HG03439 (cell line): ENCODE measurements at regions not wholly inside any gene's neighbourhood (a gene's known extent, or its start where the extent isn't known, plus 50 kb on each side); places are given as distances from the start of the nearest gene placed in this dataset.

ENCODE experiments used
- ATAC-seq: cut with Tn5 transposase; IDR thresholded peaks from one replicate; pipeline ENCODE4 v1.9.1; 2021; ENCODE audit warnings: mild to moderate bottlenecking, moderate library complexity; ENCODE audit not compliant: unreplicated experiment

GRCh38 chr10:129078346-129078745 is 388.7 kb upstream of the MGMT start:
- no peak for ATAC-seq

DNA sequence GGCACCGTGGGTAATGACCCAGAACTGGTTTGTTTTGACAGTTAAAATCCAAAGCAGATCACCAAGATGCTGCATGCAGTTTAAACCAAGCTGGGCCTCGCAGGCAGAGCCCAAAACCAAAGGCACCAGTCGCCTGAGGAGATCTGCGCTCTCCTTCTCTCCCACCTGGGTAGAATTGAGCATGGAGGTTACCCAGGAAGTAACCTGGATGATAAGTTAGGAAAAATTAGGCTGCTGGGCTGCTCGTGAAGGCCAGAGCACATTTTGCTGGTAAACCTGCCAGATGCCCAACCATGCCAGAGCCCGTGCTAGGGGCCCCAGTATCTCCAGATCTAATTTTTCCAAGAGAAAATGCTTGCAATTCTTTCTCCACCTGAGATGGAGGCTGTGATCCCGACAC is 388.3 kb upstream of the MGMT start:
- no peak for ATAC-seq

- ATAC-seq: no peak
These were observed 387.3 kb upstream of the MGMT start for GRCh38 chr10:129079705-129080104.

DNA sequence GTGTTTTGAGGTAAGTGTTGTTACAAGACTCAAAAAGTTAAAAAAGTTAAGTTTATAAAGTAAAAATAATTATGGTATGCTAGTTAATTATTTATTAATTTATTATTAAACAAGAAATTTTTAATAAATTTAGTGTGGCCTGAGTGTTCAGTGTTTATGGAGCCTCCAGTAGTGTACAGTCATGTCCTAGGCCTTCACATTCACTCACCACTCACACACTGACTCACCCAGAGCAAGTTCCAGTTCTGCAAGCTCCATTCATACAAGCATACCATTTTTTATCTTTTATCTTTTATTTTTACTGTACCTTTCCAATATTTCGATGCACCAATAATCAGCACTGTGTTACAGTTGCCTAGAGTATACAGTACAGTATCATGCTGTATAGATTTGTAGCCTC is 381.2 kb upstream of the MGMT start:
- ATAC-seq: no peak

GRCh38 chr10:129089341-129089740 is 377.7 kb upstream of the MGMT start:
- ATAC-seq: no peak

GRCh38 chr10:129090165-129090564 is 376.9 kb upstream of the MGMT start:
- ATAC-seq: no peak

- ATAC-seq: no peak
These were observed 376.2 kb upstream of the MGMT start for GRCh38 chr10:129090618-129091366.

DNA sequence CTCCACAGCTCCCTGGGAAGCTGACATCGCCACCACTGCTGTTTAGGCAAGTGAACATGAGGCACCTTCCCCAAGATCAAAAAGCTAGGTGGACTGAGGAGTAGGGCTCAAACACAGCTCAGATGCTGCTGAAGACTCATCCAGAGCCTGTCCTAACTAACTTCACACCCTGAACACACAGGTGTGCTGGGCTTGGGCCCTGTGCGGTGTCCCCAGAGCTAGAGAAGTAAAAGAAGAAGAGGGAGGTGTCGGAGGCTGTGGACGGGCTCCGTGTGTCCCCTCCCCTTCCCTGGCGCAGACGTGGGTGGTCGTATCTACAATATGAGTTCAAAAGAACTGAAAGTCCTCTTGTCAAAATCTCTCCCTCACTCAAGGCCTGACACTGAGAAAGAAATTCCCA is 373.4 kb upstream of the MGMT start:
- ATAC-seq: no peak

DNA sequence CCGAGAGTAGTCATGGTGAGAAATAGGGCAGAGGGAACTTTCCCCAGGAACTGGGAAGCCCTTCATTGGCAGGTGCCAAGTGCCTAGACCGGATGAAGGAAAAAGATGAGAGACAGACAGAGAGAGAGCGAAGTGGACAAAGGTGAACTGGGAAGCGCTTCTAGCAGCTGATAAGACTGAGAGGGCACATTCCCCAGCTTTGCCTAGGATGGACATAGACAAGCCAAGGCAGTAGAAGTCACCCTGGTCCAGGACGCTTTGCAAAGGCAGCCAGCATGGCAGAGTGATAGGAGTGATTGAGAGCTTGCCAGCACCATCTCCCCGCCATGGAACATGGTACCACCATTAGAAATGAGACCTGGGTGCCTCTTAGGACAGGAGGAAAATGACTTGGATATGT is 372.8 kb upstream of the MGMT start:
- no peak for ATAC-seq

GRCh38 chr10:129094861-129095260 is 372.2 kb upstream of the MGMT start:
- ATAC-seq: no peak

GRCh38 chr10:129095680-129096064 is 371.4 kb upstream of the MGMT start:
- ATAC-seq: no peak

- no peak for ATAC-seq
These were observed 370.7 kb upstream of the MGMT start for GRCh38 chr10:129096065-129096984.

GRCh38 chr10:129097776-129098330 is 369.2 kb upstream of the MGMT start:
- ATAC-seq: no peak

GRCh38 chr10:129098517-129098916 is 368.5 kb upstream of the MGMT start:
- no peak for ATAC-seq

GRCh38 chr10:129099486-129099885 is 367.6 kb upstream of the MGMT start:
- ATAC-seq: no peak

GRCh38 chr10:129099992-129100391 is 367.0 kb upstream of the MGMT start:
- no peak for ATAC-seq

DNA sequence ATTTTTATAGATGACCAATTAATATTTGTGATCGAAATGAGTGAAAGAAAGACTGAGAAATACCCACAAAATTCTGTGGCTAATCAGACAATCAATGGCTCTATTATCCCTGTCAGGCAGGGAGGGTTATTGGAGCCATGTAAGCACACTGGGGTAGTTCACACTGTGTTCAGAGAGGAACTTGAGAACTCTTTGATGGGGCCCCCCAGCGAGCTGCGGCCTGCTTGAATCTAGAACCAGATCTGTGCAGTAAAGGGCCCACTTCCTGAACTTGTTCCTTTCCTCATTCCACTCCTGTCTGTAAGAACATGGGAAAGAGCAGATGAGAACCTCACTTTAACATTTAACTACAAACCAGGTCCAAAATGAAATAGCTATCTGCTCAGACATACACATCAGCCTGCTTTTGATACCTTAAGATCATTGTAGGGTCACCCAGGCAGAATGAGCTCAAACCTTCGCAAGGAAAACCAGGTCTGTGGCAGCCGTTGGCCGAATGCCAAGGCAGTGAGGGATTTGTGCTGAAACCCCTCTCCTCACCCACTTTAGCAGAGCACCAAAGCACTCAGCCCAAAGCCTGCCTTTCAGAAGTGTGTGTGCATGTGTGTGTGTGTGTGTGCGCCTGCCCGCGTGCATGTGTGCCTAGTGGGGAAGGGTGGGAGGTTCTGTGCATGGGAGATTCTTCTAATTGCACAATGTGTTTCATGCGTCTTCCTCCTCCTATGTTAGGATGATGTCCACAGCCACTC is 365.6 kb upstream of the MGMT start:
- ATAC-seq: no peak

- no peak for ATAC-seq
These were observed 363.9 kb upstream of the MGMT start for GRCh38 chr10:129102906-129103693.

DNA sequence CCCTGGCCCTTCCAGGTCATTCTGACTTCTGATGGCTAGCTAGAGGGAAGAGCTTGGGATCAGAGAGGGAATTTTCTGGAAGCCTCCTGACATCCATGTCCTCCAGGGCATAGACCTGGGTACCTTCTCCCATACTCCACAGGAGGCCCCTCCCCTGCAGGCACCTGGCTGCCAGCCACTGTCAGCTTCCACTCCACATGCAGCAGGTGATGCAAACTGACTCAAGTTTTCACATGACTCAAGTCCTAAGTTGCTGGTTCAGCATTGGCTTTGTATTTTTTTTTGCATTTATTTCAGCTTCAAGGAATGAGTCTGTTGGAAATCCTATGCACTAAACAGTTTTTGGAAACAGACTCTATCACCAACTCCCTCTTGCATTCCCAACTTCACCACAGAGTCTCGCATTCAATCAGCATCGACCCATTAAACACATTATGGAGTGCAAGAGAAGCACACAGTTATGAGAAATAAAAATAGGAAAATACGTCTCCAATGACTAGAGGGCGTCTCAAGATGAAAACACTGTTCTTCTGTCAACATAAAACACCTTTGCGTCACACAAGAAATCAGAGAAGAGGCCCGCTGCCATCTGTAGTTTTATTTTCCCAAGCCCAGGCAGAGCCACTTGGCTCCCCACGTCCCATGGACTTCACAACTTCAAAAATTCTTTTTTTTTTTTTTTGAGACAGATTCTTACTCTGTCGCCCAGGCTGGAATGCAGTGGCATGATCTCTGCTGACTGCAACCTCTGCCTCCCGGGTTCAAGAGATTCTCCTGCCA is 362.6 kb upstream of the MGMT start:
- no peak for ATAC-seq

DNA sequence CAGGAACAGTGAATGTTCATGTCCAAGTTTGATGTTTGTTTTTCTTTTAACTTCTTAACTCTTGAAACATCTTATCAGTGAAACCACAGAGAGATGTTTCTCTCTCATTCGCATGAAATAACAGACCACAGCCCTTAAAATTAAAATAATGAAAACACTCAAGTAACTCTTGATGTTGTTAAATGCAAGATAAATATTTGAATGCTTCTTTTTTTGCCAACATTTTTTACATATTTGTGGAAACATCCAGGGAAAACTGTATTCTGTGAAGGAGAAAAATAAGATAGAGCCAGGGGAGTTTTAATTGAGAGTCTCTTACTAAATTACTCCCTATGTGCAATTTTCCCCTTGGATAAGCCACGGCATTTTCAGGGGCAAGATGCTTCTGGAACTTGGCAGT is 361.8 kb upstream of the MGMT start:
- ATAC-seq: no peak
